H1 (cell line): ENCODE measurements at regions not wholly inside any gene's neighbourhood (a gene's known extent, or its start where the extent isn't known, plus 50 kb on each side); places are given as distances from the start of the nearest gene placed in this dataset.

ENCODE experiments used
- CTCF ChIA-PET: fragments of 300-600 bp; sonication (Branson Sonifier 250); formaldehyde crosslinking; loops from one replicate; lab custom pipeline; 2021; ENCODE audit not compliant: partially characterized antibody; lab: Charles Lee
- POLR2A ChIA-PET: fragments of 300-600 bp; sonication (Branson Sonifier 250); formaldehyde crosslinking; loops from one replicate; lab custom pipeline; 2021; ENCODE audit warnings: inconsistent platforms; ENCODE audit not compliant: partially characterized antibody; lab: Charles Lee
- DNase-seq, 2 experiments: peaks; one replicate each; pipeline versions ENCODE4 v3.0.0 to v3.0.0-alpha.2; 2010 to 2022; ENCODE audit warnings: low spot score in 2 of 2, low read depth in 1 of 2, mixed read lengths in 1 of 2
- FAIRE-seq: peaks from 2 replicates; lab custom pipeline; 2011; peaks lifted over from hg19 to GRCh38; lab: Jason Lieb, UNC
- H2AFZ ChIP-seq: 2 replicates; pipeline ENCODE4 v1.8.1; 2012; ENCODE audit warnings: low read length, inconsistent platforms
- H2AK5ac ChIP-seq: 2 replicates; pipeline ENCODE4 v1.6.1; 2013; ENCODE audit warnings: low read depth, low read length
- H2BK120ac ChIP-seq: replicated peaks from 2 replicates; pipeline ENCODE3; 2013; ENCODE audit warnings: low read depth, low read length, inconsistent platforms
- H2BK12ac ChIP-seq: 2 replicates; pipeline ENCODE4 v1.6.1; 2013; ENCODE audit warnings: low read depth, low read length
- H2BK15ac ChIP-seq: 2 replicates; pipeline ENCODE4 v1.6.1; 2013; ENCODE audit warnings: low read length
- H2BK20ac ChIP-seq: 2 replicates; pipeline ENCODE4 v1.6.1; 2013; ENCODE audit warnings: low read length
- H2BK5ac ChIP-seq: 2 replicates; pipeline ENCODE4 v1.6.1; 2013; ENCODE audit warnings: low read depth, low read length
- H3K14ac ChIP-seq: 2 replicates; pipeline ENCODE4 v1.6.1; 2013; ENCODE audit warnings: inconsistent platforms; ENCODE audit not compliant: insufficient read length
- H3K18ac ChIP-seq: 2 replicates; pipeline ENCODE4 v1.6.1; 2013; ENCODE audit warnings: low read length; ENCODE audit errors: extremely low read depth
- H3K23ac ChIP-seq: 2 replicates; pipeline ENCODE4 v1.6.1; 2013; ENCODE audit warnings: inconsistent platforms; ENCODE audit not compliant: insufficient read length
- H3K23me2 ChIP-seq: 2 replicates; pipeline ENCODE4 v1.6.1; 2013; ENCODE audit warnings: low read depth, low read length
- H3K27ac ChIP-seq: 2 replicates; pipeline ENCODE4 v1.6.1; 2011; ENCODE audit warnings: low read depth, low read length, inconsistent platforms
- H3K27me3 ChIP-seq, 4 experiments: replicated peaks in 1 of 4; 1 replicate in 1 of 4; 2 replicates in 3 of 4; pipeline versions ENCODE4 v1.6.1 to v1.8.1; 2011 to 2013; ENCODE audit warnings: low read length in 3 of 4, mild to moderate bottlenecking in 3 of 4, inconsistent platforms in 2 of 4, mixed read lengths in 2 of 4, moderate library complexity in 1 of 4; ENCODE audit not compliant: control insufficient read depth in 3 of 4, insufficient read depth in 3 of 4; ENCODE audit errors: extremely low read depth in 1 of 4
- H3K36me3 ChIP-seq, 4 experiments: 2 replicates each; pipeline versions ENCODE4 v1.6.1 to v1.8.1; 2011 to 2013; ENCODE audit warnings: mild to moderate bottlenecking in 4 of 4, low read length in 3 of 4, moderate library complexity in 2 of 4, control low read depth in 1 of 4, inconsistent platforms in 1 of 4; ENCODE audit not compliant: insufficient read depth in 4 of 4, control insufficient read depth in 2 of 4
- H3K4ac ChIP-seq: replicated peaks from 2 replicates; pipeline ENCODE3; 2013; ENCODE audit warnings: low read length, low read depth, mixed read lengths, inconsistent platforms; ENCODE audit not compliant: insufficient read length
- H3K4me1 ChIP-seq, 4 experiments: replicated peaks in 1 of 4; 1 replicate in 1 of 4; 2 replicates in 3 of 4; pipeline versions ENCODE4 v1.6.1 to v1.8.1; 2011 to 2013; ENCODE audit warnings: low read length in 3 of 4, inconsistent platforms in 2 of 4, mixed read lengths in 1 of 4; ENCODE audit not compliant: insufficient read depth in 4 of 4, control insufficient read depth in 3 of 4
- H3K4me2 ChIP-seq, 2 experiments: 2 replicates each; pipeline versions ENCODE4 v1.6.1 to v1.8.1; 2011 to 2013; ENCODE audit warnings: low read depth in 2 of 2, low read length in 2 of 2, control low read depth in 1 of 2, inconsistent platforms in 1 of 2, mild to moderate bottlenecking in 1 of 2; ENCODE audit not compliant: insufficient read depth in 1 of 2
- H3K4me3 ChIP-seq, 4 experiments: fragments of 200-600, 300-600 bp in 1 of 4; sonication (generic), shearing (Covaris generic), sonication (Bioruptor Twin) in 1 of 4; 2 replicates each; pipeline versions ENCODE4 v1.5.1 to v1.8.1; 2011 to 2016; ENCODE audit warnings: low read length in 4 of 4, low read depth in 3 of 4, control low read depth in 2 of 4, inconsistent platforms in 2 of 4, mild to moderate bottlenecking in 2 of 4, mixed read lengths in 1 of 4, moderate library complexity in 1 of 4; ENCODE audit not compliant: insufficient read depth in 2 of 4; ENCODE audit errors: extremely low read depth in 1 of 4
- H3K56ac ChIP-seq: replicated peaks from 2 replicates; pipeline ENCODE3; 2013; ENCODE audit warnings: low read depth, mild to moderate bottlenecking, mixed read lengths, low read length, inconsistent platforms; ENCODE audit not compliant: insufficient read length
- H3K79me1 ChIP-seq: 2 replicates; pipeline ENCODE4 v1.6.1; 2013; ENCODE audit warnings: low read depth, low read length, control low read depth
- H3K79me2 ChIP-seq, 2 experiments: 2 replicates each; pipeline versions ENCODE4 v1.6.1 to v1.8.1; 2012 to 2013; ENCODE audit warnings: low read length in 2 of 2, mild to moderate bottlenecking in 2 of 2, inconsistent platforms in 1 of 2; ENCODE audit not compliant: insufficient read depth in 2 of 2, control insufficient read depth in 1 of 2
- H3K9ac ChIP-seq, 4 experiments: replicated peaks in 1 of 4; 1 replicate in 1 of 4; 2 replicates in 3 of 4; pipeline versions ENCODE4 v1.6.1 to v1.8.1; 2011 to 2013; ENCODE audit warnings: low read depth in 3 of 4, low read length in 3 of 4, control low read depth in 2 of 4, mild to moderate bottlenecking in 2 of 4, moderate library complexity in 2 of 4, inconsistent platforms in 1 of 4; ENCODE audit errors: extremely low read depth in 1 of 4
- H3K9me3 ChIP-seq, 2 experiments: 2 replicates each; pipeline versions ENCODE4 v1.6.1 to v1.8.1; 2012 to 2013; ENCODE audit warnings: mild to moderate bottlenecking in 2 of 2, moderate library complexity in 2 of 2, control low read depth in 1 of 2, inconsistent platforms in 1 of 2, low read depth in 1 of 2, low read length in 1 of 2, mixed read lengths in 1 of 2; ENCODE audit not compliant: insufficient read depth in 2 of 2
- H4K20me1 ChIP-seq, 2 experiments: replicated peaks in 1 of 2; 2 replicates each; pipeline versions ENCODE3 to v1.8.1; 2011 to 2013; ENCODE audit warnings: inconsistent platforms in 2 of 2, low read length in 2 of 2, mild to moderate bottlenecking in 1 of 2; ENCODE audit not compliant: insufficient read depth in 2 of 2, control insufficient read depth in 1 of 2
- H4K5ac ChIP-seq: 2 replicates; pipeline ENCODE4 v1.6.1; 2013; ENCODE audit warnings: low read length, low read depth, mixed read lengths, inconsistent platforms; ENCODE audit not compliant: insufficient read length
- H4K8ac ChIP-seq: 2 replicates; pipeline ENCODE4 v1.8.0; 2013; ENCODE audit warnings: mild to moderate bottlenecking, moderate library complexity, low read length, inconsistent platforms; ENCODE audit not compliant: insufficient read depth; ENCODE audit errors: extremely low read depth
- H4K91ac ChIP-seq: replicated peaks from 2 replicates; pipeline ENCODE3; 2013; ENCODE audit warnings: low read length, mixed read lengths, inconsistent platforms; ENCODE audit not compliant: insufficient read length
- ASH2L ChIP-seq: fragments of 200-600, 300-600 bp; sonication (generic); IDR thresholded peaks from one replicate; pipeline ENCODE4 v1.7.1; 2017; ENCODE audit warnings: low read length
- BCL11A ChIP-seq, 2 experiments: IDR thresholded peaks; one replicate each; pipeline ENCODE4 v1.6.1; 2011; ENCODE audit warnings: low read depth in 2 of 2, low read length in 2 of 2, mild to moderate bottlenecking in 2 of 2
- CBX5 ChIP-seq: fragments of 300-800, 300-1000 bp; sonication (generic); IDR thresholded peaks from 2 replicates; pipeline ENCODE4 v1.7.1; 2016; ENCODE audit warnings: antibody characterized with exemption, low read length, low read depth
- CEBPB ChIP-seq: IDR thresholded peaks from 2 replicates; pipeline ENCODE4 v1.6.1; 2012; ENCODE audit warnings: low read depth, low read length
- EZH2 ChIP-seq: fragments of 200-600 bp; sonication (generic); IDR thresholded peaks from 2 replicates; pipeline ENCODE4 v1.7.1; 2012; ENCODE audit warnings: low read depth, mild to moderate bottlenecking, moderate library complexity, low read length, inconsistent platforms; ENCODE audit not compliant: severe bottlenecking
- FOSL1 ChIP-seq: IDR thresholded peaks from 2 replicates; pipeline ENCODE4 v1.6.1; 2011; ENCODE audit warnings: mild to moderate bottlenecking, low read depth, low read length, moderate library complexity; ENCODE audit not compliant: insufficient read depth
- JUND ChIP-seq: IDR thresholded peaks from 2 replicates; pipeline ENCODE4 v1.6.1; 2011; ENCODE audit warnings: mild to moderate bottlenecking, improper control_type of control experiment, low read length
- KDM1A ChIP-seq: fragments of 200-600, 300-600 bp; sonication (generic); IDR thresholded peaks from 2 replicates; pipeline ENCODE4 v1.7.1; 2016; ENCODE audit warnings: mild to moderate bottlenecking, low read length, borderline replicate concordance
- KDM4A ChIP-seq: IDR thresholded peaks from one replicate; pipeline ENCODE4 v1.7.1; 2012; ENCODE audit warnings: low read depth, mild to moderate bottlenecking, moderate library complexity, low read length, inconsistent platforms; ENCODE audit not compliant: severe bottlenecking
- NANOG ChIP-seq: IDR thresholded peaks from 2 replicates; pipeline ENCODE4 v1.6.1; 2011; ENCODE audit warnings: low read length, low read depth, mild to moderate bottlenecking, inconsistent platforms; ENCODE audit not compliant: insufficient read depth, poor library complexity, severe bottlenecking
- POU5F1 ChIP-seq: IDR thresholded peaks from 2 replicates; pipeline ENCODE4 v1.6.1; 2011; ENCODE audit warnings: low read depth, mild to moderate bottlenecking, low read length, moderate library complexity
- RFX5 ChIP-seq: IDR thresholded peaks from 2 replicates; pipeline ENCODE4 v1.6.1; 2011; ENCODE audit warnings: low read depth, low read length, improper control_type of control experiment, borderline replicate concordance
- SAP30 ChIP-seq: fragments of 300-600 bp; sonication (generic); IDR thresholded peaks from 2 replicates; pipeline ENCODE4 v1.7.1; 2012; ENCODE audit warnings: low read length, moderate library complexity, mild to moderate bottlenecking, inconsistent platforms; ENCODE audit not compliant: insufficient read depth, insufficient replicate concordance
- SIN3A ChIP-seq, 2 experiments: IDR thresholded peaks in 1 of 2; conservative IDR thresholded peaks in 1 of 2; 2 replicates each; pipeline ENCODE4 v1.6.1; 2011 to 2012; ENCODE audit warnings: low read length in 2 of 2, improper control_type of control experiment in 1 of 2, low read depth in 1 of 2, mild to moderate bottlenecking in 1 of 2
- SIX5 ChIP-seq: IDR thresholded peaks from 2 replicates; pipeline ENCODE4 v1.6.1; 2011; ENCODE audit warnings: mild to moderate bottlenecking, low read depth, low read length
- YY1 ChIP-seq: IDR thresholded peaks from 2 replicates; pipeline ENCODE4 v1.6.1; 2011; ENCODE audit warnings: low read depth, mild to moderate bottlenecking, low read length
- ZNF274 ChIP-seq: IDR thresholded peaks from 2 replicates; pipeline ENCODE4 v1.7.0; 2012; ENCODE audit warnings: low read length, borderline replicate concordance; ENCODE audit errors: extremely low read depth

- Histone ChIP-seq H2BK15ac (no peak overlapping the region), H2BK20ac (no peak overlapping the region), H2BK12ac (no peak overlapping the region), H3K9me3 (no peaks in the 10 kb centered on the region), H4K91ac (no peak overlapping the region), H3K36me3 (no peaks in the 10 kb centered on the region), H2AK5ac (no peak overlapping the region), H3K23me2 (no peaks in the 10 kb centered on the region), H3K79me2 (no peaks in the 10 kb centered on the region), H3K14ac (no peak overlapping the region), H3K9ac (no peak overlapping the region), H4K5ac (no peak overlapping the region), H2BK5ac (no peak overlapping the region), H4K20me1 (no peaks in the 10 kb centered on the region), H2BK120ac (no peak overlapping the region), H3K56ac (no peak overlapping the region), H3K27ac (no peak overlapping the region), H4K8ac (no peak overlapping the region), H3K4ac (no peak overlapping the region), H3K4me1 (no peaks in the 10 kb centered on the region), H3K18ac (no peak overlapping the region), H2AFZ (no peak overlapping the region), H3K4me2 (no peak overlapping the region), H3K4me3 (no peak overlapping the region), H3K23ac (no peak overlapping the region), H3K27me3 (no peaks in the 10 kb centered on the region), H3K79me1 (no peaks in the 10 kb centered on the region)
- FAIRE-seq (no peak), DNase-seq (no peak)
- ChIA-PET CTCF (no interaction called here), POLR2A (no interaction called here)
- TF ChIP-seq KDM4A = no peak
- no peak for TF ChIP-seq ASH2L
- no peak for TF ChIP-seq EZH2
- no peak for TF ChIP-seq JUND
- TF ChIP-seq SIN3A (conservative IDR thresholded peaks at IDR 0.05 in 1 of 2, IDR thresholded peaks at IDR 0.05 in 1 of 2; ENCODE audit: low read depth in 1 of 2, low read length in 2 of 2) = no peak
- TF ChIP-seq KDM1A = no peak
- no peak for TF ChIP-seq FOSL1
- TF ChIP-seq RFX5 = no peak
- TF ChIP-seq BCL11A (IDR thresholded peaks at IDR 0.05; ENCODE audit: low read depth in 2 of 2, low read length in 2 of 2) = no peak
- no peak for TF ChIP-seq CEBPB
- TF ChIP-seq POU5F1 = no peak
- TF ChIP-seq ZNF274 = no peak
- no peak for TF ChIP-seq CBX5
- no peak for TF ChIP-seq NANOG
- no peak for TF ChIP-seq SIX5
- TF ChIP-seq YY1 = no peak
- TF ChIP-seq SAP30 = no peak
Measured at GRCh38 chr7:109527833-109528232, 958.2 kb downstream of the DNAJB9 start.
